ENCODE measurements at regions not wholly inside any gene's neighbourhood (a gene's known extent, or its start where the extent isn't known, plus 50 kb on each side); places are given as distances from the start of the nearest gene placed in this dataset.
A peak's percentile ranks its signal among the peaks of the same experiment; 100 is the strongest.

DNA sequence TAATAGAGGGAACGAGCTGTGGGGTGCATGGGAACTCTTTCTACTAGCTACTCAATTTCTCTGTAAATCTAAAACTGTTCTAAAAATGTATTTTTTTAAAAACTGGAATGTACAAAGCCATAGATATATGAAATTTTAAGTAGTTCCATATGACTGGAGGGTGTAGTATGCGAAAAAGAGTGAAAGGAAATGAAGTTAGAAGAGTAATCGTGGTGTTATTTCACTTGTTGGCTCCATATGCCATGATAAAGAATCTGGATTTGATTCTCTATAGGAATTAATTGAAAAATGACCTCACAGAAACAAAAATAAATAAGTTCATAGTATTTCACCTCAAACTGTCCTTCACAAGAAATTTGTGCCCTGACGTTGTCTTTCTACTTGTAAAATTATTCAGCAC is 500.2 kb downstream of the TENT5A start:
- DNase-seq (ENCODE audit: low read depth), result no peak
- TF ChIP-seq, protein P1, sequence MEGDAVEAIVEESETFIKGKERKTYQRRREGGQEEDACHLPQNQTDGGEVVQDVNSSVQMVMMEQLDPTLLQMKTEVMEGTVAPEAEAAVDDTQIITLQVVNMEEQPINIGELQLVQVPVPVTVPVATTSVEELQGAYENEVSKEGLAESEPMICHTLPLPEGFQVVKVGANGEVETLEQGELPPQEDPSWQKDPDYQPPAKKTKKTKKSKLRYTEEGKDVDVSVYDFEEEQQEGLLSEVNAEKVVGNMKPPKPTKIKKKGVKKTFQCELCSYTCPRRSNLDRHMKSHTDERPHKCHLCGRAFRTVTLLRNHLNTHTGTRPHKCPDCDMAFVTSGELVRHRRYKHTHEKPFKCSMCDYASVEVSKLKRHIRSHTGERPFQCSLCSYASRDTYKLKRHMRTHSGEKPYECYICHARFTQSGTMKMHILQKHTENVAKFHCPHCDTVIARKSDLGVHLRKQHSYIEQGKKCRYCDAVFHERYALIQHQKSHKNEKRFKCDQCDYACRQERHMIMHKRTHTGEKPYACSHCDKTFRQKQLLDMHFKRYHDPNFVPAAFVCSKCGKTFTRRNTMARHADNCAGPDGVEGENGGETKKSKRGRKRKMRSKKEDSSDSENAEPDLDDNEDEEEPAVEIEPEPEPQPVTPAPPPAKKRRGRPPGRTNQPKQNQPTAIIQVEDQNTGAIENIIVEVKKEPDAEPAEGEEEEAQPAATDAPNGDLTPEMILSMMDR (IDR thresholded peaks at IDR 0.05; ENCODE audit: insufficient read depth, low read depth, low read length, missing control alignments), result no peak
- H3K4me3 ChIP-seq (ENCODE audit: low read length), result no peak overlapping the region

- TF ChIP-seq, protein P1 (IDR thresholded peaks at IDR 0.05; ENCODE audit: insufficient read depth, low read depth, low read length, missing control alignments), result no peak
- H3K4me3 ChIP-seq (ENCODE audit: low read length), result no peak overlapping the region
- DNase-seq (ENCODE audit: low read depth), result no peak
These were observed 506.3 kb downstream of the TENT5A start for GRCh38 chr6:81246200-81246599.

DNA sequence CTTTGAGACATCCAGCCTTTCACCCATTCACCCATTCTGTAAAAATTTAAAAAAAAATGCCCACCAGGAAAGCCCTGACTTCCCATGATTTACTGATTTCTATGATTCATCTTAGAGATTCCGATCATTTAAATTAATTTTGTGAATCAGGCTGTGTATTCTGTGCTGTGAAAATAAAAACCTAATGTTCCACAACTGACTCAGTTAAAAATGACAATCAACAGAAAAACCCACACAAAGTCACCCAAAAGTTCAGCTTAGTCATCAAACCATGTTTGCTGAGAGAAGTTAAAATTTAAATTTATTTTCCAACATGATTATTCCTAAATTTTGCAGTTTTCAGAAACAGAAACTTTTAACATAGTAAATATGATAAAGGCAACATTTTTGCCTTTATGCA is 509.9 kb downstream of the TENT5A start:
- no peak for DNase-seq (ENCODE audit: low read depth)
- TF ChIP-seq, protein P1 (IDR thresholded peaks at IDR 0.05; ENCODE audit: insufficient read depth, low read depth, low read length, missing control alignments), result no peak
- no peak overlapping the region for H3K4me3 ChIP-seq (ENCODE audit: low read length)

GRCh38 chr6:81241126-81242041 is 511.1 kb downstream of the TENT5A start:
- H3K4me3 ChIP-seq (ENCODE audit: low read length), result no peak overlapping the region
- peak; percentile 43 for DNase-seq (ENCODE audit: low read depth)
- TF ChIP-seq, protein P1 (IDR thresholded peaks at IDR 0.05; ENCODE audit: insufficient read depth, low read depth, low read length, missing control alignments), result peak; percentile 35

- no peak overlapping the region for H3K4me3 ChIP-seq (ENCODE audit: low read length)
- TF ChIP-seq, protein P1 (IDR thresholded peaks at IDR 0.05; ENCODE audit: insufficient read depth, low read depth, low read length, missing control alignments), result no peak
- DNase-seq (ENCODE audit: low read depth), result no peak
These were observed 514.1 kb downstream of the TENT5A start for GRCh38 chr6:81238390-81238789.

GRCh38 chr6:81237226-81237625 is 515.3 kb downstream of the TENT5A start:
- peak; percentile 36 for DNase-seq (ENCODE audit: low read depth)
- H3K4me3 ChIP-seq (ENCODE audit: low read length), result no peak overlapping the region
- TF ChIP-seq, protein P1 (IDR thresholded peaks at IDR 0.05; ENCODE audit: insufficient read depth, low read depth, low read length, missing control alignments), result no peak

- DNase-seq (ENCODE audit: low read depth), result no peak
- no peak overlapping the region for H3K4me3 ChIP-seq (ENCODE audit: low read length)
- TF ChIP-seq, protein P1 (IDR thresholded peaks at IDR 0.05; ENCODE audit: insufficient read depth, low read depth, low read length, missing control alignments), result no peak
These were observed 517.0 kb downstream of the TENT5A start for GRCh38 chr6:81235512-81235911.

All from epithelial cell of esophagus (primary cell).